Omental fat pad (tissue), 3 donors: ENCODE measurements at regions not wholly inside any gene's neighbourhood (a gene's known extent, or its start where the extent isn't known, plus 50 kb on each side); places are given as distances from the start of the nearest gene placed in this dataset.

Experiments
- ATAC-seq: fragments of 150-250 bp; one replicate; pipeline ENCODE4 v1.9.1; 2016; ENCODE audit warnings: mild to moderate bottlenecking, moderate library complexity; ENCODE audit not compliant: low FRiP score
- DNase-seq: peaks from one replicate; pipeline ENCODE4 v3.0.0-alpha.2; 2019; ENCODE audit warnings: low spot score
- TF ChIP-seq, protein P1 (sequence below), 3 donors: fragments of 450-650 bp; IDR thresholded peaks; one replicate each; pipeline ENCODE4 v1.5.1; 2016 to 2017; ENCODE audit warnings: antibody characterized with exemption in 3 of 3, mild to moderate bottlenecking in 3 of 3, moderate library complexity in 2 of 3

DNA sequence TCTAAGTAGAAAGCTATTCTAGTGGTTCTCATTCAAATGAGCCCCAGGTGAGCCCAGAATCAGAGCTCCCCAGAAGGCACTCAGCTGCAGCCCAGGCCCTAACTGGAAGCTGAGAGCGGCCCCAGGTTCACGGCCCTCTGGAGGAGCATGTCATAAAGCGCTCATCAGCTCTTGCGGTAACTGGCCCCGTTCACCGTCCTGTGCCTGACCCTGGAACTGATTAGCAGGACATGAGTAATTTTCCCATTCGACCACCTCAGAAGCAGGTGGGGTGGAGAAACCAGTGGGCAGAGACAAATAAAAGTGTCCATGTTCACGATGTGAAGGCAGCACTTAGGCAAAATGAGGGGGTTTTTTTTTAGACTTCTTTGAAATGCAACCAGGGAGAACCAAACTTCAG is 136.1 kb upstream of the LYZL2 start:
- TF ChIP-seq, protein P1, sequence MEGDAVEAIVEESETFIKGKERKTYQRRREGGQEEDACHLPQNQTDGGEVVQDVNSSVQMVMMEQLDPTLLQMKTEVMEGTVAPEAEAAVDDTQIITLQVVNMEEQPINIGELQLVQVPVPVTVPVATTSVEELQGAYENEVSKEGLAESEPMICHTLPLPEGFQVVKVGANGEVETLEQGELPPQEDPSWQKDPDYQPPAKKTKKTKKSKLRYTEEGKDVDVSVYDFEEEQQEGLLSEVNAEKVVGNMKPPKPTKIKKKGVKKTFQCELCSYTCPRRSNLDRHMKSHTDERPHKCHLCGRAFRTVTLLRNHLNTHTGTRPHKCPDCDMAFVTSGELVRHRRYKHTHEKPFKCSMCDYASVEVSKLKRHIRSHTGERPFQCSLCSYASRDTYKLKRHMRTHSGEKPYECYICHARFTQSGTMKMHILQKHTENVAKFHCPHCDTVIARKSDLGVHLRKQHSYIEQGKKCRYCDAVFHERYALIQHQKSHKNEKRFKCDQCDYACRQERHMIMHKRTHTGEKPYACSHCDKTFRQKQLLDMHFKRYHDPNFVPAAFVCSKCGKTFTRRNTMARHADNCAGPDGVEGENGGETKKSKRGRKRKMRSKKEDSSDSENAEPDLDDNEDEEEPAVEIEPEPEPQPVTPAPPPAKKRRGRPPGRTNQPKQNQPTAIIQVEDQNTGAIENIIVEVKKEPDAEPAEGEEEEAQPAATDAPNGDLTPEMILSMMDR (IDR thresholded peaks at IDR 0.05): no peak
- ATAC-seq (no peak), DNase-seq (no peak)

DNA sequence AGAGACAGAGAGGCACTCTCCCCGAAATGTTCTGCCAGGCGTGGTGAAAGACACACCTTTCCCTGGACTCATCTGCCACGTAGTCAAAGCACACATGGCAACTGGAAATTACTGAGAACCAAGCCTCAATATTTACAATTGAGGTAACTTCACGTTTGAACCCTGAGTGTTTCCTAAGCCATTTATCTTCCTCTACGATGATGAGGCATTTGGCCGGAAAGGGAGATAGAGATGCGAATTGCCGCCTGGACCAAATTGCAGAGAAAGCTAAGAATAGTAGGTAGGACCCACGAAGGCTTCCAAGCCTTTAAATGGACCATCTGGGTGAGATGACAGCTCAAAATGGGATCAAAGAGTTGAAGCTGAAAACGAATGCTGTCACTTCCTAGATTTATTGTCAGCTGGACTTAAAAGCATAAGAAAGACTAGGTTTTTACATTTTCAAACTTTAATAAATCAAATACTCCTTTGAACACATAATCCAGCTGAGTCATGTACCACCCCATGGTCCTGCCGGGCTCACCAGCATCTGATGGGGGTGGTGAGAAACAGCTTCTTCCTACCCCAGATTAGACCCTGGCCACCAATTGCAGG is 135.6 kb upstream of the LYZL2 start:
- DNase-seq: no peak
- TF ChIP-seq, protein P1 (IDR thresholded peaks at IDR 0.05): no peak
- no peak for ATAC-seq

DNA sequence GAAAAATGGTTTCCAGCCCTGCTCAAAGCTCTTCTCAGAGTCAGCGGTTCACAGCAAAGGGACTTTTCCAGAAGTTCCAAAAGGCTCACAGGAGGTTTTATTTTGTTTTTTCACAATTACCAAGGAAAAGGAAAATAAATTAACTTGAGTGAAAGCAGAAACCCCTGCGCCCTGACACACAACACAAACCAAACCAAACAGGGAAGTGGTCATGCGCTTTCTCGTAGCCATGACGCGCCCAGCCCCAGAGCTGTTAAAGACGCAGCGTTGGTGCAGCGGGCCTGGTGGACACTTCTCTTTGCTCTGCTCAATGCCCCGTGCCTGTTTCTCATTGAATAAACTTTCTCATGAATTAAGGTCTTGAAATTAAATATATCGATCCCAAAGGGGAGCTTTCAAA is 134.4 kb upstream of the LYZL2 start:
- DNase-seq: no peak
- ATAC-seq: no peak
- TF ChIP-seq, protein P1 (IDR thresholded peaks at IDR 0.05): no peak

DNA sequence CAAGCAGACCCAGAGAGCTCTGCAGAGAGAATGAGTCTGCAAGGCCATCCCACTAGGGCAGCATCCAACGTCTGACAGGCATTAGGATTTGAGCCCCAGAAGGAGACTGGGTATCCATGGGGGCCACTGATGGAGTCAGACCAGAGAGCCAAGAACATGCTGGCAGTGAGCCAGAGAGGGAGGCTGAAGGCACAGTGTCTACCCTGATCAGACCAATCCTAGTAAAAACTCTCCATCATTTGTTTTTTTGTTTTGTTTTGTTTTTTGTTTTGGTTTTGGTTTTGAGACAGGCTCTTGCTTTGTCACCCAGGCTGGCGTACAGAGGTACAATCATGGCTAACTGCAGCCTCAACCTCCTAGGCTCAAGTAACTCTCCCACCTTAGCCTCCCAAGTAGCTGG is 133.1 kb upstream of the LYZL2 start:
- TF ChIP-seq, protein P1 (IDR thresholded peaks at IDR 0.05): no peak
- DNase-seq: no peak
- no peak for ATAC-seq

DNA sequence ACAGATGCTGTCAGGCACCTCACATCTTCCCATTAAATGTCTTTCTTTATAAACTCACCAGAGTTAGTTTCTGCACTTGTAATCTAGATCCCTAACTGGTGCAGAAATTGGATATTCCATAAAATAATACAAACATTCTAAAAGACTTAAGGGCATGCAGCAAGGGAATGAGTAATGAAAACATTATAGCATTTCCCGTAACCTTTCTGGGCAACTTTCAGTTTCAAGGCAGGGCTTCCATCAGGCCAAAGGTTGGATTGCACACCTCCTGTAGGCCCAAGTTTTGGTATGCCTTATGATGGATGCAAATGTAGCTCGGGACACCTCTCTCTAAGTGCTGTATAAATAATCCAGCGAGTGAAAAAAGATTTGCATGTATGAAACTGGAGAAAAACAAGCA is 129.9 kb upstream of the LYZL2 start:
- DNase-seq (no peak), ATAC-seq (no peak)
- TF ChIP-seq, protein P1 (IDR thresholded peaks at IDR 0.05): no peak

DNA sequence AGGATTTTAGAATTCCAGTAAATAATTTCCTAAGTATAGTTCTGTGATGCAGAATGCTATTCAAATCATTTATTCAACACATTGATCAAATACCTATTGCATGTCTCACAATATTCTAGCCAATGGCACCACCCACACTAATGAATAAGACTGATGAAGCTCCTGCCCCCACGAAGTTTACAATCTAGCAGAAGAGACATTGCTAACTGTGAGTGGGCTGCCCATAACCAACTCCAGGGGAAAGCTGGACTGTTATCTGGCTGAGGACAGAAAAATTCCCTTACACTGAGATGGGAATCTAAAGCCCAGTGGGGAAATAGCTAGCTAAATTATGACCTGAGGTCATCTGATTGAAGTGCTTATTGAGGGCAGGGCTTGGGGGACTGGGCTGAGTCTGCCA is 128.8 kb upstream of the LYZL2 start:
- DNase-seq (no peak), ATAC-seq (no peak)
- TF ChIP-seq, protein P1 (IDR thresholded peaks at IDR 0.05): no peak

DNA sequence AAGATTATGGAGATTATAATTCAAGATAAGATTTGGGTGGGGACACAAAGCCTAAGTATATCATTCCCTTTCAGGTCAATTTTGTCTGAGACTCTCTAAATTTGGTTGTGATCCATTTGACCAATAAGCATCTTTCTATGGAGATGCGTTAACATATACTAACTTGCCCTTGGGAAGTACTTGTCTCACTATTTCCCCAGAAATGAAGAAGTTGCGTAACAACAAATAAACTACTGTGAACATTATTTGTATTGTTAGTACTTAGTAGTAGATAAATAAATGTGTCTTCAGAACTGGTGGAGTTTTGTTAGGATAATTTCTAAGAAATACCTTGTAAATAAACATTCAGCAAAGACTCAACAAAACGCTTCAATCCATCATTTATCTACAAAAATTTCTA is 127.3 kb upstream of the LYZL2 start:
- no peak for DNase-seq
- TF ChIP-seq, protein P1 (IDR thresholded peaks at IDR 0.05): no peak
- no peak for ATAC-seq
